GM18505 (cell line): ENCODE measurements at regions not wholly inside any gene's neighbourhood (a gene's known extent, or its start where the extent isn't known, plus 50 kb on each side); places are given as distances from the start of the nearest gene placed in this dataset.

Experiments used
- ATAC-seq: cut with Tn5 transposase; IDR thresholded peaks from one replicate; pipeline ENCODE4 v1.9.1; 2021; ENCODE audit not compliant: unreplicated experiment
- POLR2A ChIP-seq: IDR thresholded peaks from 4 replicates; pipeline ENCODE4 v1.6.1; 2011; ENCODE audit warnings: borderline replicate concordance; ENCODE audit not compliant: insufficient read depth, insufficient read length; ENCODE audit errors: extremely low read depth

GRCh38 chrX:39769748-39770147, 328.0 kb downstream of the BCOR start:
- no peak for ATAC-seq
- no peak for TF ChIP-seq POLR2A

DNA sequence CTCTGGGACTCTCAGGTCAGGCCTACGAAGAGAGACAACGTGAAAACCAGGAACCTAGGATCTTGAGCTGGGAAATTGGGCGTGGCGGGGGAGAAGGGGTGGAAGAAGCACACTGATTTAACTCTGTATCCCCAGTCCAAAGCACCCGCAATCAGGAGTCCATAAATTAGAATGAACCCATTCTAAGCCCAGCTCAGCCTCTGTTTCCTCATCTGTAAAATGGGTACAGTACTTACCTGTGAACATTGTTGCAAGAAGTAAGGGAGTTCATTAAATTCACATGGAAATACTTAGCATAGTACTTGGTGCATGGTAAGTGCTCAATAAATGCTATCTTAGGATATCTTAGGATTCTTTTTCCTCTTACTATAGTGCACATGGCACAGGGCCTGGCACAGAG, 326.7 kb downstream of the BCOR start:
- ATAC-seq: no peak
- TF ChIP-seq POLR2A: no peak

GRCh38 chrX:39772057-39772832, 325.5 kb downstream of the BCOR start:
- ATAC-seq: no peak
- TF ChIP-seq POLR2A: no peak

DNA sequence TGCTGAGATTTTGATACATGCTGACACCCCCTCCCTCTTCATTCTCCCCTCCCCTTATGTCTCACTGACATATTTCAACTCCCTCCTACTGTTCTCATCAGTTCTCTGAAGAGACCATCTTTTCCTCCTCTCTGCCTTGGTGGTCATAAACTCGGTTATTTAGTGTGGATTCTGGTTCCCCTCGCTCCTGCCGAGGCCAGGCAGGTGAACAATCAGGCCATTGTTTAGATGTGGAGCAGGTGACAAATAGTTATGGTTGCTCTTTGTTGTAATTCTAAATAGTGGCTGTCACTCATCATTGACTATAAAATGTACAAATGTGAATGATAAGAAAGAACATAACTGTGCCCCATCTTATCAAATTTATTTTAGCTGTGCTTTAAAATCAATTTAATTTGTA, 324.6 kb downstream of the BCOR start:
- no peak for ATAC-seq
- no peak for TF ChIP-seq POLR2A

- no peak for TF ChIP-seq POLR2A
- ATAC-seq: no peak
Measured at GRCh38 chrX:39773923-39774773, 323.6 kb downstream of the BCOR start.

DNA sequence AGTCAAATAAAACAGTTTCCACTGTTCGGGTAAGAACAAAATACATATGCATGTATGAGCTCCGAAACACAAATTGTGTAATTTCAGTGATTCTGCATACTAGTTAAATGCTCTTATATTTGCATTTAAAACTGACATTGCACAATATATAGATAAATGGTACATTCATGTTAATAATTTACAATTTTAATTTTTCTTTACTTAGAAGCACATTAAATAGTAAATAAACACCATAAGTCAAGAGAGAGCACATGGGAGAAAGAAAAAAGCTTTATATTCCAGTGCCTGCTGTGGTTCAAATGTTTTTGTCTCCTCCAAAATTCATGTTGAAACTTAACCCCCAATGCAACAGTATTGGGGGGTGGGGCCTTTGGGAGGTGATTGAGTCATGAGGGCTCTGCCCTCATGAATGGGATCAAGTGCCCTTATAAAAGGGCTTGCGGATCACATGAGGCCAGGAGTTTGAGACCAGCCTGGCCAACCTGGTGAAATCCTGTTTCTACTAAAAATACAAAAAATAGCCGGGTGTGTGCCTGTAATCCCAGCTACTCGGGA, 322.9 kb downstream of the BCOR start:
- no peak for ATAC-seq

GRCh38 chrX:39777623-39778025, 320.1 kb downstream of the BCOR start:
- ATAC-seq: no peak
- TF ChIP-seq POLR2A: no peak

More for the DNA sequence above, 322.9 kb downstream of the BCOR start:
- TF ChIP-seq POLR2A: no peak

DNA sequence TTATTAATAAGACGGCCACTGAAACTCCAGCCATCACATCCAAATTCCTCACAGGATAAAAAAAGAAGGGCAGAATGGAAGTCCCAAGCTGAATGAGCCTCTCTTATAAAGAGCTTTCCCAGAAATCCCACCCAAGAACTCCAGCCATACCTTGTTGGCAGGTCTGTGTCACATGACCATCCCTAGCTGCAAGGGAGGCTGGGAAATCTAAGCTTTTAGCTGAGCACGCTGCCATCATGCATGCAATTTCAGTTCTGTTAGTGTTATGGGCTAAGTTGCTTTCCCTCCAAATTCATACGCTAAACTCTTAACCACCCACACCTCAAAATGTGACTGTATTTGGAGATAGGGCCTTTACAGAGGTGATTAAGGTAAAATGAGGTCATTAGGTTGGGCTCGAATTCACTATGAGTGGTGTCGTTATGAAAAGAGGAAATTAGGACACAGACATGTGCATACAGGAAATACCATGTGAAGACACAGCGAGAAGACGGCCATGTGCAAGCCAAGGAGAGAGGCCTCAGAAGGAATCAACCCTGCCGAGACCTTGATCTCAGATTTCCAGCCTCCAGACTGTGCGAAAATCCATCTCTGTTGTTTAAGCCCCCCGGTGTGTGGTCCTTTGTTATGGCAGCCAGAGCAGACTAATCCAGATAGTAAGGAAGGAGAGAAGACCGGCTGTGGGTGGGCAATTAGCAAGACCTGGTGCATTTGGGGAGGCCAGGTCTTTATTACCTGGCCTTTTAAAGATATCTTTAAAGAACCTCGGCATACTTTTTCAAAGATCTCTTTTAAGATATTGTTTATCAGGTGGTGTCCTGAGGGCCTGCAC, 317.6 kb downstream of the BCOR start:
- no peak for ATAC-seq
- TF ChIP-seq POLR2A: no peak

- ATAC-seq: no peak
- no peak for TF ChIP-seq POLR2A
Measured at GRCh38 chrX:39782276-39782675, 315.5 kb downstream of the BCOR start.

DNA sequence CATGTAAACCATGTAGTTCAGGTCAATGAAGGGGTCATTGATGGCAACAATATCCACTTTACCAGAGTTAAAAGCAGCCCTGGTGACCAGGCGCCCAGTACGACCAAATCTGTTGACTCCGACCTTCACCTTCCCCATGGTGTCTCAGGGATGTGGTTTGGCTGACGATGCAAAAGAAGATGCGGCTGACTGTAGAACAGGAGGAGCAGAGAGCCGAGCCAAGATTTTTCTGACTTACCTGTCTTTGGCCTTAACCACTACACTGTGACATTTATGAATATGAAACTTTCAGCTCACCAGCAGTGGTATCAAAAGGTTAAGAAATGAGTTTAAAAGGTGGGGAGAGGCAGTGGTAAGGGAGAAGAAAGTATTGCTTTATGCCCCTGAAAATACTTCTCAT, 309.8 kb downstream of the BCOR start:
- no peak for ATAC-seq
- no peak for TF ChIP-seq POLR2A

DNA sequence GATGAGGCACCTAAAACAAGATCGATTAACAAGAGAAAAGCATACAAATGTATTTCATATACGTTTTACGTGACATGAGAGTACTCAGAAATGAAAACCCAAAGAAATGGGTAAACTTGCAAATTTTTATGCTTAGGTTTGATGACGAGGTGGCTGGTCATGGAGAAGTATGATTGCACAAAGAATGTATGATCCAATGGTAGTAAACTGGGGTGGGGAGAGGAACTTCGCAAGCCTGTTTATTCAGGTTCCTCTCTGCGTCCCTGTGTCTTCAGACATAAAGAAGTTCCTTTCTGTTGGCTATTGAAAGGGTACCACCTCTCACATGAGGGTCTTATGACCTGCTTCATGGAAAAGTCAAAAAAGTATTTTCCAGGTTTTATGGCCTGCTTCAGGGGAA, 309.2 kb downstream of the BCOR start:
- no peak for TF ChIP-seq POLR2A

DNA sequence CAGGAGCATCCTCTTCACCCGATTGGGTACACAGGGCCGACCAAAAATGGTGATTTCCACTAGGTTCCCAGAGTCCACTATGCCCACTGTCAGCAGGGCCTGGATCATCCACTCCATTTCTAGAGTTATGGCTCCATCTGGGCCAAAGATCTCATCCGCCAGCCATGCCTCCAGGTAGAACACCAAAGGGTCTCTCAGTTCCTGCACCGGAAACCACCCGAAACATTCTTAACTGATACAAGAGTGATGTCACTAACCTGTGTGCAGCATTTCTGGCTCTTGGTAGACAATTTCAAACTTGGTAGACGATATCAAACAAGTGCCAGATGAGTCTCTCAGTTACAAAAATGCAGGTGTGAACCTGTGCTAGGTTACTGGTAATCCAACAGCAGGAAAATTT, 306.1 kb downstream of the BCOR start:
- no peak for TF ChIP-seq POLR2A
- no peak for ATAC-seq

More for the DNA sequence above, 309.2 kb downstream of the BCOR start:
- ATAC-seq: no peak

DNA sequence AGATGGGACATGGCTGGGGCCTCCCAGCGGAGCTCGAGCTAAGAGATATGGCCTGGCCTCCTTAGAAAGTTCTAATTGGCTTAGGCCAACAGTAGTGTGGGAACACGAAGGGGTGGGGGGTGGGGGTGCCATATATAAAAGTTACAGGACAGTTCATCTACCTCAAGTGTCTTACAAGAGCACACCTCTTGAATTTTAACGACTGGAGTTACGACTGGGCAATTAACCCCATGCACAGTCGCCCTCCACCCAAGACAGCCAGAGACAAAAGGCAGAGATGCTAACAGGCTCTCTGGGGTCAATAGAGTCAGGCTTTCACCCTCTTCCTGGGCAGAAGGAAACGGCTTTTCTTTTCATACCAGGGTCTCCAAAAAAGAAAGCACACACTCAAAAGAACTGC, 302.2 kb downstream of the BCOR start:
- ATAC-seq: no peak
- no peak for TF ChIP-seq POLR2A
